ENCODE measurements at regions not wholly inside any gene's neighbourhood (a gene's known extent, or its start where the extent isn't known, plus 50 kb on each side); places are given as distances from the start of the nearest gene placed in this dataset.

GRCh38 chr9:108703429-108703828, 152.4 kb downstream of the ACTL7B start:
- in situ Hi-C loops (cut with MboI; ENCODE audit: low sequenced_read_pairs) (no loop called here), dilution Hi-C loops (cut with HindIII; ENCODE audit: low sequenced_read_pairs, unreplicated experiment) (no loop called here), intact Hi-C loops (cut with micrococcal nuclease) (no loop called here)
- Histone ChIP-seq H3K4ac (ENCODE audit: low read depth, low read length) (no peak overlapping the region), H3K9me1 (ENCODE audit: insufficient read depth, low read length) (no peaks in the 10 kb centered on the region), H4K20me1 (ENCODE audit: insufficient read depth, low read length) (no peaks in the 10 kb centered on the region), H4K8ac (ENCODE audit: low read depth in 2 of 2, low read length in 2 of 2) (no peak overlapping the region), H3K4me3 (ENCODE audit: insufficient read depth, low read depth, low read length) (no peak overlapping the region), H3K9ac (ENCODE audit: low read depth, low read length) (no peak overlapping the region), H2BK15ac (ENCODE audit: low read depth, low read length) (no peak overlapping the region), H3K27ac (ENCODE audit: insufficient read depth, low read length) (no peak overlapping the region), H2BK20ac (ENCODE audit: low read depth, low read length) (no peak overlapping the region), H2AK9ac (replicated peaks; ENCODE audit: low read depth, low read length, poor library complexity) (no peak overlapping the region), H3K23ac (ENCODE audit: low read depth, low read length) (no peak overlapping the region), H3K14ac (replicated peaks; ENCODE audit: low read depth, low read length) (no peak overlapping the region), H2BK120ac (ENCODE audit: low read depth, low read length) (no peak overlapping the region), H3K4me1 (ENCODE audit: control insufficient read depth, insufficient read depth, low read length) (no peaks in the 10 kb centered on the region), H3K4me2 (ENCODE audit: low read depth, low read length) (no peak overlapping the region), H2AFZ (replicated peaks; ENCODE audit: low read length, poor library complexity) (no peak overlapping the region), H3K36me3 (ENCODE audit: control insufficient read depth, insufficient read depth, low read length) (no peaks in the 10 kb centered on the region), H3K18ac (ENCODE audit: low read depth, low read length) (no peak overlapping the region), H3K9me3 (ENCODE audit: control insufficient read depth, insufficient read depth, low read length) (no peaks in the 10 kb centered on the region), H4K5ac (ENCODE audit: low read depth, low read length) (no peak overlapping the region), H3K27me3 (ENCODE audit: control insufficient read depth, insufficient read depth, low read length) (no peaks in the 10 kb centered on the region; the same call in 1 of the 2 replicates), H2AK5ac (ENCODE audit: low read depth, low read length) (no peak overlapping the region), H4K91ac (ENCODE audit: insufficient read depth, low read depth, low read length) (no peak overlapping the region), H2BK5ac (ENCODE audit: low read depth, low read length, poor library complexity, severe bottlenecking) (no peak overlapping the region), H3K79me1 (ENCODE audit: low read depth in 1 of 2, low read length in 2 of 2) (no peaks in the 10 kb centered on the region; a peak in 1 of 4 replicates), H3K56ac (ENCODE audit: extremely low read depth, insufficient read depth, low read length) (no peak overlapping the region)
- no peak for DNase-seq
- TF ChIP-seq POLR2A (IDR thresholded peaks at IDR 0.05; ENCODE audit: low read depth, low read length) (no peak), CEBPB (IDR thresholded peaks at IDR 0.05; ENCODE audit: low read depth, low read length) (no peak), BHLHE40 (IDR thresholded peaks at IDR 0.05; ENCODE audit: low read depth, low read length) (no peak), RCOR1 (IDR thresholded peaks at IDR 0.05; ENCODE audit: insufficient replicate concordance, low read length) (no peak), CHD1 (IDR thresholded peaks at IDR 0.05; ENCODE audit: low read depth, low read length) (no peak), MAZ (IDR thresholded peaks at IDR 0.05; ENCODE audit: borderline replicate concordance, low read depth, low read length) (no peak), ELK1 (IDR thresholded peaks at IDR 0.05; ENCODE audit: borderline replicate concordance, low read depth, low read length) (no peak), RFX5 (IDR thresholded peaks at IDR 0.05; ENCODE audit: low read depth, low read length) (no peak), MAFK (IDR thresholded peaks at IDR 0.05; ENCODE audit: low read depth, low read length) (no peak)
- CTCF ChIA-PET: no interaction called here
- POLR2A ChIA-PET (ENCODE audit: unreplicated experiment): no interaction called here
- BruUV-seq (replicated peaks): no TSS peak
- ATAC-seq (ENCODE audit: low read depth): no peak
- WGBS, 2 experiments (ENCODE audit: extremely low coverage in 2 of 2, insufficient read length in 1 of 2): 60% methylated on average over 1 of the region's 9 CpGs; no CpG with 5 or more reads in 1 of the 2 experiments
